GM18508 (cell line): ENCODE measurements at regions not wholly inside any gene's neighbourhood (a gene's known extent, or its start where the extent isn't known, plus 50 kb on each side); places are given as distances from the start of the nearest gene placed in this dataset.
"Not testable (repeated sequence)": the region's sequence is repeated elsewhere in the genome, so short reads cannot be mapped to it uniquely, and the experiment has no call there.

ENCODE experiments used
- ATAC-seq: cut with Tn5 transposase; IDR thresholded peaks from one replicate; pipeline ENCODE4 v1.9.1; 2021; ENCODE audit warnings: moderate number of reproducible peaks; ENCODE audit not compliant: insufficient read depth, unreplicated experiment

DNA sequence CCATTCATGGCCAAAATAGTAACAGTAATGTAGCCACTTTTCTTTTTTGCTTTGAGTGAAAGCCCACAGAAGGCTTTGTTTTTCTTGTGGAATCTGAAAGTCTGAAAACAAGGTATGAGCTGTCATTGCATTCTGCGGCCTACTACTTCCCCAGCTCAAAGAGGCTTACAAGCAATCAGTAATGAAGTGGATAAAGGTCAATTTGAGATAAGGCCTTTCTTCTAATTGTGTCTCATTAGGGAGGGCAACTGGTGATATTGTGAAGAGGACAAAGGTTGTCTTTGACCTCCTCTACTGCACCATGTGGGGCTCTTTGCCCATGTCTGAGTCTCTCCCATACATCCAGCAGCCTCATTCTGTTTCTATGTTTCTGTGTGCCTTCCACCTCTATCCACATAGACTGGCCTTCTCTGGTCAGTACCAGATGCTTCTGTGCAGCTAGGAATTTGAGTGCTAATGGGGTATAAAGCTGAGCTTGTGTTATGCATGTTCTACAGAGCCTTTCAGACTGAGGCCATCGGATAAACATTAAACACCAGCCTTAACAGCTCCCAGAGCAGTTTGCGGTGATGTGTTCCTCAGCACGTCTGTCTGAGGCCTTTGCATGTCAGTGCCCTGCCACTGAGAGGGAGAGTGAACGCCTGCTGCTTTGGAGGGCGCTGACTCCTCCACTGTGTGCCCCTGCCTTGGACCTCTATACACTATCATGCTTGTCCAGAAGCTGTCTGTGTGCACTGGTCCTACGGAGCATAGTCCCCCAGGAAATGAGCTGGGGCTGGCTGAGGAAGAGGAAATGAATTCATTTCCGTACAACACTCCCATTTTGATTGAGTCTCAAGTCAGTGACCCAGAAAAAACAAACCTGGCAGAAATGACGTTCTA, 80.2 kb downstream of the SH2D1A start:
- ATAC-seq, result no peak

DNA sequence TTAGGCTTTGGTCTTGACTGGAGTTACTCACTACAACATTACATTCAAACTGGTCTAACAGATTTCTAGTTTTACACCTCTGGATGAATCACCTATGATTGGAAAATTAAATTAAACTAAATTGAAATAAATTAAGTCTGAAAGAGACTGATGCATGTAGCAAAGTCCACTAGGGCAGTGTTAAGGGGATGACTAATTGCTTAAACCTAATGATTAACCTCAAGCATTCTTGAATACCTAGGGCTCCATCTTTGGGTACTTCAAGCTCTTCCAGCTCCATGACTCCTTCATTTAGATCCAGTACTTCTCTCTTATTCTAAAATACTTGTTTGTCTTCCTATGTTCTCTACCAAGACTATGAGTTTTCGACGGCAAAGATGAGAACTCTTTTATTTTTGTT, 86.8 kb downstream of the SH2D1A start:
- no peak for ATAC-seq

DNA sequence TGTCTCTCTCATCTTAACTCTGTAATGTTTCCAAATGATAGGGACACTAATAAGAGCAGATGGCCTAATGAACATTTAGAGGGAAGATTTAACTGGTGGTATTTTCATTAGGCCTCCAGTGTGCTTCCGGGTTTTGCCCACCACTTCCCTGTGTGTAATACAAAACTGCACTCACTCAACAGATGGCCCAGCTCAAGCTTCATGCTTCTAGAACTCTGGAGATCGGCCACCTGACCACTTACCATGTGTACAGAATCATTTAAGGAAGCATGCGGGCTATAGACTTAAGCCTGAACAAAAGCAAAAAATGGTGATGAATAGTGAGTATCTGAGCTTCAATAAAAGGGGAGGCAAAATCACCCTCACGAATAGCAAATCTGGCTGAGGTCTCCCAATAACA, 89.3 kb downstream of the SH2D1A start:
- no peak for ATAC-seq

DNA sequence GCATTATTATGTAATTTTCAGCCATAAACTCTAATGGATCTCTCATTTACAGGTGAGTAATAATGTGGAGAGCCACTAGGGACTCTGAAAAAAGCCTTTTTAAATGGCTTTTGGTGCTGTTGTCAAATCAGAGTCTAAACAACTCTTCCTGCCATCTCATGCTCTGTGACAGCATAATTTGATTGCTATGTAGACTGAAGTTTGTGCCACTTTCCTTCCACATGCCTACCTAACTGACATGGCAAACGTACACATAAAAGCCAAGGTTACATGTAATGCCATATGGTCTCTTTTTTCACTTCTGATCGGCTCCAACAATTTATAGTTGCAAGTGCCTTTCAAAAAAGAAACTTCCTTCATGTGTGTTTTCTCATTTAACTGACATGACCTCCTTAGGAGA, 94.3 kb downstream of the SH2D1A start:
- ATAC-seq, result no peak

DNA sequence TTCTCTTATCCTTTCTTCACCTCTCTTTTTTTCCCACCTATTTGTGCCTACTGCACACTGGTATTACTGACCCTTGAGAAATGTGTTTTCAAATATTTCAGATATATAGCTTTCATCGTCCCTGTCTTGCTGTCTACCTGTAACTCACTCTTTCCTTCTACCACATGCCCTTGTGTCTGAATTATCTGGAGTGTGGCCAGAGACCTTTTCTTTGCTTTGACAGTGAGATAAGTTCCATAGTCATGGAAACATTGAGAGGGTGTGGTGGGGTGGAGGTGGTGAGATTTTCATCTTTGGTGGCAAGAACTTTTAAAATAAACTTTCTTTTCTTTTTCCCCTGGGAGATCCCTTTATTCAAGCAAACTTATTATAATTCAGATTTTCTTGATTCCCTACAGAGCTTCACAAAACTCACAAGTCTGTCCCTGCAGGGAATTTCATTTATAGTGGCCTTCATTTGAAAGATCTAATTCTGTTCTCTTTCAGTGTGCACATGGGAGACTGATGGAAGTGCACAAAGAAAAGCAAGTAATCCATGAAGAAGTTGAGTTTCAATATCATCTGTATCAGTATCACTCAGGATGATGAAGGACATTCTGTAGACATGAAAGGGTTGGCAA, 95.7 kb downstream of the SH2D1A start:
- ATAC-seq, result no peak

DNA sequence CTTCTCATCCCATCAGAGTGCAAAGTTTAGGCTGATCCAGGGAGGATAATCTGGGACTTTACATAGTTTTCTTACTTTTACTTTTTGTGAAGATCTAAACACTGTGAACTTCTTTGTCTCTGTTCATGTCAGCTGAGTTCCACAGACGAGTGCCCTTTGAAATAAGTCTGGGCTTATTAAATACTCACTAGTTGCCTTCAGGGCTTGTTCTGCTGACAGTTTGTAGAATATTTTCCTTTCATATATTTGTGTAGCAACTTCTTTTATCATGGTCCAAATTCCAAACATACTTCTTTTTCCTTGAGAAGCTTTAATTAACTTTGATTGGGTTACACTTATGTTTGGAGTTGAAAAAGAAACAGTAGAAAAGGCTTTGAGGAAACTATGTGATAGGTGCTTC, 109.6 kb downstream of the SH2D1A start:
- no peak for ATAC-seq

DNA sequence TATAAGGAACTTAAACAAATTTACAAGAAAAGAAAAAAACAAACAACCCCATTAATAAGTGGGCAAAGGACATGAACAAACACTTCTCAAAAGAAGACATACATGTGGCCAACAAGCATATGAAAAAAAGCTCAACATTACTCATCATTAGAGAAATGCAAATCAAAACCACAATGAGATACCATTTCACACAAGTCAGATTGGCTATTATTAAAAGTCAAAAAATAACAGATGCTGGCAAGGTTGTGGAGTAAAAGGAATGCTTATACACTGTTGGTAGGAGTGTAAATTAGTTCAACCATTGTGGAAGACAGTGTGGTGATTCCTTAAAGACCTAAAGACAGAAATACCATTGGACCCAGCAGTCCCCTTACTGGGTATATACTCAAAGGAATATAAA, 113.5 kb downstream of the SH2D1A start:
- not testable (repeated sequence) for ATAC-seq

DNA sequence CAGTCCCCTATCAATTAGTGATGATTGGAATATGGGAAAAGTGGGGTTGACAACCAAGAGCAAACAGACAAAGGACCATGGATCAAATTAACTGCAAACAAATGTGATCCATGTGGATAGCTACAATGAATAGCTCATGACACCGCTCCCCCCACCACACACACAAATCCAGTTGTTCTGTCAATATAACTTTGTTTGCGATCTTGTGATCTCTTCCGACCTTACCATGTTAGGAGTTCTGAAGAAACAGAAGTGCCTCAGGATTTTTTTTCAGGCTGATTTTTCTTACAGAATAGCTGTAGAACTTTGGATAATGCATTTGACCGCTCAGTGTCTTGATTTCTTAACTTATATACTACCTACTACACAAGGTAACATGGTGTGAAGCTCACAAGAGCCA, 116.6 kb downstream of the SH2D1A start:
- no peak for ATAC-seq

DNA sequence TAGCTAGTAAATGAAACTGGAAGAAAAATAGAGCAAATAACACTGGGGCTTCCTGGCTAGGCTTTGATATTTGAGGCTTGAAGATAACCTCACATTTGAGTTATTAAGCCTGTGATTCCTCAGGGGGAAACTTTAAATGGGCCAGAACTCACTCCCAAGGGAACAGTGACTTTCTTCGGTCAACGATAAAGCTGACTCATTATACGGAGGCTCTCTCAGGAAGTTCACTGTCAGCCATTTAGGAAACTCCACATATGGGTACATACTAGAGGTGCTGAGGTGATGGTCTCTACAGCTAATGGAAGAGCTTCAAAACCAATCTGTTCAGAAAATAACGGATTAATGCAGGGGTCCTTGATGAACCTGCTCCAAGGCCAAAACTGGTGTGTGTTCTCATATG, 120.8 kb downstream of the SH2D1A start:
- no peak for ATAC-seq

DNA sequence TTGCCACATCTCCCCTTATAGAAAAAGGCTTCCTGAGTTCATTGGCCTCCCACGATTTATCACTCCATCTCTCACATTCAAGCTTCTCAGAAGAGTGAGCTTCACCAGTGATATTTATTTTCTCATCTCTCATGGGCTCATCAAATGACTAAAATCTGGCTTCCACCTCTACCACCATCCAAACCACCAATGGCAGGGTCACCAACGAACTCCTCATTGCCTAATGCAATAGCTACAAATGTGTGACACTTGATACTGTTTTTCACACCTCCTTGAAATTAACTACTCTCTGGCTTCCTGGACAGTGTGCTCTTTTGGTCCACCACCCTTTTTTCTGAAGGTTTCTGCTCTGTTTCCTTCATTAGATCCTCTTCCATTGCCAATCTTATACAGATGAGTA, 129.0 kb downstream of the SH2D1A start:
- no peak for ATAC-seq

DNA sequence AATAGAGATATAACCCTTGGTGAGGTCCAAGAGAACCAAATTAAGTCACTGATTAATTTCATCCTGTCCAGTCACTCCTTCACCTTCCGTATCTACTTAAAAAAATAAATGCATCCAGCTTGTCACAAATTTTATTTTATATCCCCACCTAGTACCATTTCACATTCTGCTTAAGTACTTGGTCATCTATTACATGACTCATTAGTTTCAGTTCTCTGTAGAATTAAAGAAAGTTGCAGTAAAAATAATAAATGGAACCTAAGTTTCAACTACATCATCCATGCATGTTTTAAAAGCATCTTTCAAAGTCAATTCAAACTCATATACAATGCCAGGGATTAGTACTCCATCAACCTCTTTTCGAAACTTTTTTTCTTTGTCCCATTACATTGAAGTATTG, 130.2 kb downstream of the SH2D1A start:
- ATAC-seq, result peak; percentile 52

DNA sequence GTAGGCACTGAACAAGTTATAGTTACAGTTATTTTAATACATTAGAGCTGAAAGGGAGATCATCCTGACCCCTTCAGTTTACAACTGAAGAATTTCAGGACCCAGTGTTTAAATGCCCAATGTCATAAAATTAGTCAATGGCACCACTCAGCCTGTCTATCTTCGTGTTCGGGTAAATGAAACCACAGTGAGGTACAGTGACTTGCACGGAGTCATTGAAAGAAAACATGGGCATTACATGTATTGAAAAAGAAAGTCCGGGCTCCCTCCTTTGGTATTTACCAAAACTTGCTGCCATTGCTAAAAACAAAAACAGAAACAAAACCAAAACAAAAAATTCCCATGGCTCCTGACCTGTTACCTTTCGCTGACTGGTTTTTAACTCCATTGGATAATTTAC, 131.7 kb downstream of the SH2D1A start:
- ATAC-seq, result no peak

DNA sequence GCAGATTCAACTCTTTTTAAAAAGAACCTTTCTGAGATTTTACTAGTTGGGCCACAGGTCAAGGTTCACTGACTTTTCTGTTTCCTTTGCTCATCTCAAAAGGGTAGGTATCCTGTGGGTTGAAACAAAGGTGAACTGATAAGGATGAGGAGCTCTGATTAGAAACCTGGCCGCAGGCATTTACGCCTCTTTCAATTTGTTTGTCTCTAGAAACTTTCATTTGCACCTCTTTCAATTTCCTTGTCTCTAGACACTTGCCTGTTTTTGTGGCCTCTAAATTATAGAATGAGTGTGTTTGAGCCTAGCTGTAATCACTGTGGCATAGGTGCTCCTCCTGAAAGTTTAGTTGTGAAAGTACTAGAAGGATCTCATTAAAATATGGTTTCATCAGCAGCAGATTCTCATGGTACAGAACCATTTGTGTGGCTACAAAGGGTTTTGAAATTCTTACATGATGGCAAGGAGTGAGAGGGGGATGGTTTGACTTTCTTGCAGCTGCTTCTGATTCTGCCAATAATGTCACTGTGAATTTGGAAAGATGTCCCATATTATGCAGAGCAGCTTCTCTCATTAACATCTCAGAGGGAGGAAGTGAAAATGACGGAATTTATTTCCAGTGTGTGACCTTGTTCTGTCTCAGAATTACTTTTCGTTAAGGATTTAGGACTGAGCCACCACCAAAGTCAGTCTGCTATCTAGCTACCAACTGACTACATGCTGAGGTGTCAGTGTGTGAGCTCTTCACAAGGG, 142.2 kb downstream of the SH2D1A start:
- ATAC-seq, result peak; percentile 51

DNA sequence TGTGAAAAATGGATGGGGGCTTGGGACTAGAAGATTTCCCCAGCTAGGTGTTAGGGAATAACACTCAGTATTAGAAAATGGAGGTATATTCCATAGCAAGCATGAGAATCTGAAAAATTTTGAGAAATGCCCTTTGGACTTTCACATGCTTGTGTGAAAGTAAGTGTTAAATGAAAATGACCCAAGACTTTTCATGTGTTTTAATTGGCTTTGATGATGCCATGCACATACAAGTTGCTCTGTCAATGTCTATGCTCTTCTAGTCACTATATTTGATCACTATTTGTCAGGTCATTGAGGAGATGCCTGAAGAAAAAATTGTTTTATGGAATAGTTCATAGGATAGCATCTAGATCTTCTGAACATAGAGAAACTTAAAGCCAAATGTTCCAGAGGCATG, 147.6 kb downstream of the SH2D1A start:
- no peak for ATAC-seq

DNA sequence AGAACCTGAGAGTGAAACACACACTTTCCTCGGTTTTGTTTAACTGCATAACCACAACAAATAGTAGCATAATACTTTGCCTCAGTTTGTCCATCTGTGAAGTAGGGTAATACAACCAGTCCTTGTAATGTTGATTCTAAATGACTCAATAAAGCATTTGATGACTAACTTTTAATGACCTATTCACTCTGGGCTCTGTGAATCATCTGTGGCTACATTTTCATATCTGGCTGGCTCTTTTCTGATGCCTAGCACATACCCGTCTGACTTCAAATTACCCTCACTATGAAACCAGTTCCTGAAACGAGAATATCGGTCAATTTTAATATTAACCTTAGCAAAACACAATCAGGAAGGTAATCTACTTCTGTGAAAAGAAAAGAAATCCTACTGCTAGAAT, 151.0 kb downstream of the SH2D1A start:
- ATAC-seq, result no peak

DNA sequence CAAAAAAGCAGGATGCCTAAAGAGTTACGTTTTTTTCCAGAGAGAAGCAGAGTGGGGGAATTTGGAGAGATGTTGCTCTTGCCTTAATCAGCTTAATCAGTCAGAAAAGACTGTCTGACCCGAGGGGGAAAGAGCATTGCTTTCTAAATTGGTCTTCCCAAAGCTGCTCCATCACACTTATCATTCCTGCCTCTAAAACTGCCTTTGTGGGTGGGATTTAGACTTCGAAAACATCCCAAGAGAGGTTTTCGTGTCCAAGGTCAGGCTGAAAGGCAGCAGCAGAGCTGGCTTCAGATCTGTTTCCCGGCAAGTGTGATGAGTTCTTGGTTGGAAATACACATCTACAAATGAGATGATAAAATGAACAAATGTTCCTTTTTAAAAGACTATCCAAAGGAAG, 155.2 kb downstream of the SH2D1A start:
- no peak for ATAC-seq

DNA sequence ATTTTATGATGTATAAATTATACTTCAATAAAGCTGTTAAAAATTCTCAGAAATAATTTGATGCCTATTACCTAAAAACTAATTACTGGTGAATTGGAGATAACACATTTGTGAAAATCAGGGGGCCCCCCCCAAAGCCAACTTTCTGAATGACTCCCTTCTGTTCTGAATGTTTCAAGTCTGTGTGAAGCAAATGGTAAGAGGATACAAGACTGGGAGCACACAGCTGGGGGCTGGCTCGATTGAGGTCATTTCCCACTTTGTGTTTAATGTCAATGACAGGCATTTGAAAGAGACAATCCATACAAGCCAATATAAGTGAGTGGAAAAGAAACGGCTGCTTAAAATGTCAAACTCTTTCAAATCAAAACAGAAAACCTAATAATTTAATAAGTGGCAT, 155.8 kb downstream of the SH2D1A start:
- ATAC-seq, result no peak

DNA sequence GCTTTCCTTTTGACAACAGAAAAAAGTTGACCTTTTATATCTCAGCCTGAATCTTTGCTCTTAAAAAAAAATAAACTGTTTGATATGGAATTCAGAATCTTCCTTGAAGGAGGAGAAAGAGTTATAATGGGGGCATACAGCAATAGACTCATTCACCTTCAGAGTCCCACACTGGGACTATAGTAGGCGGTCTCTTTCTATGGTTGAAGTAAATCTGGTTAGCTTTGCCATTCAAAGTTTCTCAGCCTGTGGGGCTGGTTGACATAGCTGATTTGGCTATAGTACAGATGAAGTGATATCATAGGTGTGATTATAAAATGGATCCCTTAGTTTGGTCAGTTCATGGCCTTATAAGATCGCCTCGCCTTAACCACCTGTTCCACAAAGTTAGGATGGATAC, 156.2 kb downstream of the SH2D1A start:
- ATAC-seq, result no peak

DNA sequence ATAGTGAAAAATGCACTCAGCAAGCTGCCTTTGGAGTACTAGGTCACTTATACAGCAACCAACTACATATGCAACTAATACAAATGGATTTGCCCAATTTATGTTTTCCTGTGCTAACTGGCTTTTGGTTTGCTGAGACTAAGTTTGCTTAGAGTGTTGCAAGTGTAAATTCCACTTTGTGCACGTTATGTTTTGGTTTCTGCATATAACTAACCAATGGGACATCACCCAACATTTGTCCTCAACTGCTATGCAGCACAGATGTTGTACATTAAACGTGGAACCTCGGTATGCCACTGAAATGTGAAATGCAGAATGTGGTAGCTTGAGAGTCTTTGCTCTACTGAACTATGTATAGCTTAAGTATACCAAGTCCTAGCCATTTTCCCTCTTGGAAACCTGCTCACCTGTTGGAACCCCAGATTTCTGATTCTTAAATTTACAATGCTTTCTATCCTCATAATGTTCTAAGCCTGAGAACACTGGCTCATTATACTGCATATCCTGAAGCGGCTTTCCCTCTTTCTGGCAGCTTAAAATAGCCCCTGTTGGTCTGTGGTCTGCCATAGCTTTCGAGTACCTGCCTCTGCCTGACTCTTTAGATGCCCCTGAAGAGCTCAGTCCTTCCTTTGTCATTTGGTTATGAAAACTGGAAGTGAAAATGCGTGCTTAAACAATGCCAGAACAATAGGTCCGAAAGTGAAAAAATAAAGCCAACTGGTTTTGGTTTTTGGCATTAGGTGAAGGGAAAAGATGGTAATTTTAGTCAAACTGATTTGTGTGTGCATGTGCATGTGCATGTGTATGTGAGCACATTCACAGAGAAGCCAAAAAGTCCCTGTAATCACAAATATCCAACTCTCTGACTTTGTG, 158.0 kb downstream of the SH2D1A start:
- no peak for ATAC-seq

DNA sequence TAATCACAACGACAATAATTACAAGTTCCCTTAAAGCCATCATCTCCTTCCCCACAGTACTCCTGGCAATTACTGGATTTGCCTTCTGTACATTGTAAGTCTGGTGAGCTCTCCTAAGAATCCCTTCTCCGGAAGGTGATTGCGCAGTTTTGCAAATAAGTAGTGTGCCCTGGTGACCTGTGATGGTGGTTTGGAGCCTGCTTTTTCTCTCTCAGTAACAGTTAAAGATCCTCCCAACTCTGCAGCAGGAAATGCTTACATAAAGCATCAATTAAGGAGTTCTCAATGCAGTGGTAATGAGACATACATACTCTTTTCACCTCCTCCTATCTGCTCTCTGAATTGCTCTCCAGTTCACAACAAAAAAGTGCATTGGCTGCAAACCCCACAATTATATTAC, 159.7 kb downstream of the SH2D1A start:
- no peak for ATAC-seq
